CD4-positive, alpha-beta T cell treated with Interleukin-4 for 4 hours (primary cell): ENCODE measurements at regions not wholly inside any gene's neighbourhood (a gene's known extent, or its start where the extent isn't known, plus 50 kb on each side); places are given as distances from the start of the nearest gene placed in this dataset.

Source experiments
- DNase-seq: peaks from one replicate; pipeline ENCODE4 v3.0.0-alpha.2; 2020

DNA sequence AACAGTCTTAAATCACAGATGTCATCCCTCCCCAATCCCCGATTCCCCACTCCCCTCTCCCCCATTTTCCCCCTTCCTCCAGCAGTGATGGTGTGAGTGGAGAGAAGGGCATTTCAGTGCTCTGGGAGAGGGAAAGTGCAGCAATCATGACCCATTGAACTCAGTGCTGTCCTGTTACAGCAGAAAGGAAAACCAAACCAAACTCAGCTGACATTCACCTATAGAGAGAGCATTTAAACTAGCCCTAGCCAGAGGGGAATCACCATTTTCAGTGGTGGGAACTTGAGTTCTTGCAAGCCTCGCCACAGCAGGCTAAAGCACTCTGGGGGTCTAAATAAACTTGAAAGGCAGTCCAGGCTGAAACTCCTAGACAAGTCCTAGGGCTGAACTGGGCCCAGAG, 129.9 kb upstream of the COL21A1 start:
- no peak for DNase-seq

DNA sequence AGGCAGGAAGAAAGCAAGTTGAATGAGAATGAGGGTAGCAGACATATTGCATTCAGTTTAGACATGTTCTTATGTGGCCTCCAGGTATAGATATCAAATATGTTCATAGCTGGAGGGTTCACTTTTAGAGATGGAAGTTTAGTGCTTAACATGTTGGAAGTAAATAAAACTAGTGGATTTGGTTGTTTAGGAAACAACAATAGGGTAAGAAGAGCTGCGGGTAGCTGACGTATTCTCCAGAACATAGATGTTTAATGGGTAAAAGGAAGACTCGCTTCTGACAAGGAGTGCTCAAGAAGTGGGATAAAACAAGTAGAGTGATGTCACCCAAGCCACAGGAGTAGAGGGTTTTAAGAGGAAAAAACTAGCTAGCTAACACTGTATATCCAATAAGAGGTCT, 128.4 kb upstream of the COL21A1 start:
- DNase-seq = no peak

DNA sequence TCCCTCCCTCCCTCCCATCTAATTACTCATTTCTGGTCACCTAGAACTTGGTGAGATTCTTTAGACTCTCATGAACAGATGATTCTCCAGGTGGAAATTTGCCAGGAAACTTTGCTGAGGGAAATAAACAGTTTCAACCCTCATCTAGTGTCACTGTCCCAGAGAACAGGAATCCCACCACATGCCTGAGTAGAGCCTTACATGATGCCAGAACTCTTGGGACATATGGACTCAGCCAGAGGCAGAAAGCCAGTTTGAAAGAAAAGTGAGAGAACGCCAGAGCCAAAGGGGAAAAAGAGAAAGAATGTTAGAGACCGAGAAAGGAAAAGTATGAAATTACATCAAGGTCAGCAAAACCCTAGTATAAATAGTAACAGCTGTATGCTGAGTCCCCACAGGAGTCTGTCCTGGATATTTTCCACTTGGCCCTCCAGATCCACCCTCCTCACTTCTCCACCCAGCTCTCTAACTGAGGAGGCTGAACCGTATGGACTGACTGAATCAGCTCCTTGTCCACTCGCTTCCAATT, 127.5 kb upstream of the COL21A1 start:
- no peak for DNase-seq

DNA sequence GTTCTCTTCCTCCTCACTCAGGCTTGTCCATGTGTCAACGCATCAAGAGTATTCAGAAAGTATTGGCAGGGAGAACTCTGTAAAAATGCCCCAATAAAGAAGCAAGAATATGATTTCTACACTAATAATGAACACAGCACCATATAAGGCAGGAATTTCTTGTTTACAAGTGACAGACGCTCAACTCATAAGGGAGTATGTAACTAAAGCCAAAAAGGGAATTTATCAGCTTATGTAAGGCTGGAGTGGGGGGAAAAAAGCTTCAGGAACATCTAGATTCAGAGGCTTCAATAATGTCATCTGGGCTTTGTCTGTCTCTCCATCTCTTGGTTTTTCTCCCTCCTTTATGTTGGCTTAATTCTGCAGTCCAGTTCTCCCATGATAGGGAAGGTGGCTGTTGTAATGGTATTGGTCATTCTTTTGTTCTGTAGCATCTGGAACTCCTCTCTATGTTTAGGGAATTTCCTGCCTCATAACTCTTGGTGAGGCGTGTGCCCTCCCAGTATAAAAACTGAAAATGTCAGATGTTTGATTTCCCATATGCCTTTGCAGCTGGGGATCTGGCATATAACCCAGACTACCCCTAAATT, 125.1 kb upstream of the COL21A1 start:
- no peak for DNase-seq

DNA sequence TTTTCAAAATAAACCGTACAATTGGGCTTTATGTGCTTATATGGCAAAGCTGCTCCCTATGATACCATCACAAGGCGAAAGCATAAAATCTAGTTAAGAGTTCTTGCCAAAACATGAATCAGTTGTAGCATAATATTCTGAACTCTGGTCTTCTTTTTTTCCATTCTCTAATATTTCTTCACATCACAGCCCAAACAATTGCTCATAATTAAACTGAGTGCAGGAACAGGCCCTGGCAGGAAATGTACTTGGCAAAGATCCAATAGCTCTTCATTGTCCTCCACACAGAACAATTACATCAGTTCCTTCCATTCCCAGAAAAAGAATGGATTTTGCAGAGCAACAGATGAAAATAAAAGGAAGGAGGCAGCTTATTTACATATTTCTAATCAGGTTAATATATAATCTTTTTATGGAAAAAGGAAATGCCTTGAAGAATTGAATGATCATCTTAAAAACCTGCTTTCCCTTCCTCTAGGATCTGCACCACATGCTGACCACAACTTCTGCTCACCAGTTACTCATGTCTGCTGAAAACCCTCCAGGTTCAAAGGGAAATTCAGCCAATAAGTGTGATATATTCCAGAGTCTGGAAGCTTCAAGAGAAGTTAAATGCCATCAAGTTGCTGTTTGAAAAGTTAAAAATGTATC, 123.3 kb upstream of the COL21A1 start:
- no peak for DNase-seq

DNA sequence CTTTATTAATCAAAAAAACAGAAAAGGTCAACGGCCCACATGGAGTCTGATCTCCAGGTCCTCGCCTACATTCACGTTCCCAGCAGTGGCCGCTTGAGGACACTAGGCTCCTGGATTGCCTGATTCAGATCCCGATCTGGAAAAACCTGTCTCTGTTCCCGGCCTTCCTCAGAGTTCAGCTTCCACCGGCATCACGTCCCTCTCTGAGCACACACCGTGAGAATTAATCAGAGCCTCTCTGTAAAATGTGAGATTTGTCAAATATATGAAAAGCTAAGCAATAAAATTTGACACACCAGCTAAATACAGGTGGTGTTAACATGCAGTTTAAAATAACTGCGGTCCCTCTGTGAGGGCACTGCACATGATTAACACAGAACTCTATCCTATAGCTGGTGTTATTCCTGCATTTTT, 122.8 kb upstream of the COL21A1 start:
- DNase-seq = no peak

DNA sequence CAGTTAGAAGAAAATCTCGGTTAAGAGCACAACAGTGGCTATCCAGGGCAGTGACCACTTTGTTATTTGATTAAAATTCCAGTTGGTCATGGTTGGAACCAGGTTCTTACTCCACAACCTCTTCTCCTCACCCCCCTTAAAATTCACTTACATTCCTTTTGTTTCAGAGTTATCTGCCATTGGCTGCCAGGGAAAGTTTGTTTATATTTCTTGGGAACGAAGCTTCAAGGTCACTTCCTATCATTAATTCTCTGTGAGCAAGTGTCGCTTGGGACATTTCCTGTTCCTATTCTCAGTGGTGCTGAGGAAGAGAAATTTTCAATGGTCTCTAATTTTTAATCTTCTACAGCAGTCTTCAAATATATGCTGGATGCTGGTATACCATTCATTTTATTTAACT, 121.1 kb upstream of the COL21A1 start:
- DNase-seq = no peak

DNA sequence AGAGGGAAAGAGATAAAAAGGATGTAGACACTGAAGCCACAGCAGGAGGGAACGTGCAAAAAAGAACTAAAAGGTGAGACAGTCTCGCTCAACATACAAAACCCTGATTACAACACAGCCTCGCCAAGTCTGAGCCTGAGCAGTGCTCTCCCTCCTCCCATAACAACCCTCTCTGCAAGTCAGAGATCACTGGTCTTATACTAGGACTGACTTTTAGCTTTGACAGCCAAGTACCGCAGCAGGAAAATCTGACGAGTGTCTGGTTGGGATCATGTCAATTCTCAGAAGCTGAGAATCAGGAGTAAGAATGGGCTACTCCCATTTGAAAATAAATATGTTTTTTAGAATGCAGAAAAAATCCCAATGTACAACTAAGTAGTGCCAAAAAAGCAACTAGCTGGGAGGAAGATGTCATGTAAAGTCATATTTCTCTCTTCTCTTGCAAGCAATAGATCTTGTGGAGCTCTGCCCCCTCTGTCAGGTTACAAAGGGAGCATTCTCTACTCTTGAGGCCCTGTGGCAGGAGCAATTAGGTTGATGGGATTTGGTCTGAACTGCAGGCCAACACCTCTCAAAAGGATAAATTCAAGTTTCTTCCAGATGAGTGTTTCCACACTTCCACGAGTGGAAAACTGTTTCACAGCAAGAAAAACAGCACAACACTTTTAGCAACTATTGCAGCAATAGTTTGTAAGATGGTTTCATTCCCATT, 118.9 kb upstream of the COL21A1 start:
- DNase-seq = no peak

DNA sequence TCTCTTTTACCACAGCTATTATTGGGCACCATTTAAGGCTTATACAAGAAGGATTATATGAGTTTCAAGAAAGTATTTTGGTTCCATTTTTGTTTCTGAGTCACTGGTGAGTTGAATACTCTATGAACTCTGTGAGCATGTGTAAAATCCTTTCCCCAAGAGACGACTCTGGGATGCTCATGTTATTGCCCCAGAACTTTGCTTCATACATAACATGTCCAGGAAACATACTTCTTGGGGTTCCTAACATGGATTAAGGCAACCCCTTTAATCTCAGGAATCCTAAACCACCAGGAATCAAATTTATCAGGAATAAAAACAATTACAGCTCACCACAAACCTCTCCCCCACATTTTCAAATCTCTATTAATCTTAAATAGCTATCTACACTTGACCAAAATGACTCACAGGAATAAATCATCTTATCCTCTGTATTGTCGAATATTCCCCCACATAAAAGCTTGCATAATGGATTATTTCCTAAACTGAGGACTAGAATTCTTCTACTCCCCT, 117.5 kb upstream of the COL21A1 start:
- DNase-seq = no peak

DNA sequence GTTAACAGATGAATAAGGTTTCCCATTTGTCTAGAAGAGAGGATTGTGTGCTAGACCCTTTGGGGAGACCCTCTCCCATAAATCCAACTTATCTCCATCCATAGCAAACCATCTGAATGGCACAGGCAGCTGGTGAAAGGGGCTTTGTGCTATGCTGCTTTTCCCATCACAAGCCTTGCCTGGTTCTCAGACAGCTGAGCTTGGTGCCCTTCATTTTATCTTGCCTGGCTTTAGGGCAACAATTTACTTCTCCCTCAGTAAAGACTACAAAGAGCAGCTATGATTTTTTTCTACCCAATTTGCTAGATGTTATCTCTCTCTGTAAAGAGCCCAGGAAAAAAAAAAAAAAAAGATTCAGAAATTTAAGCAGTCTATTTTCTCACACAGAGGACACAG, 117.0 kb upstream of the COL21A1 start:
- DNase-seq = no peak

DNA sequence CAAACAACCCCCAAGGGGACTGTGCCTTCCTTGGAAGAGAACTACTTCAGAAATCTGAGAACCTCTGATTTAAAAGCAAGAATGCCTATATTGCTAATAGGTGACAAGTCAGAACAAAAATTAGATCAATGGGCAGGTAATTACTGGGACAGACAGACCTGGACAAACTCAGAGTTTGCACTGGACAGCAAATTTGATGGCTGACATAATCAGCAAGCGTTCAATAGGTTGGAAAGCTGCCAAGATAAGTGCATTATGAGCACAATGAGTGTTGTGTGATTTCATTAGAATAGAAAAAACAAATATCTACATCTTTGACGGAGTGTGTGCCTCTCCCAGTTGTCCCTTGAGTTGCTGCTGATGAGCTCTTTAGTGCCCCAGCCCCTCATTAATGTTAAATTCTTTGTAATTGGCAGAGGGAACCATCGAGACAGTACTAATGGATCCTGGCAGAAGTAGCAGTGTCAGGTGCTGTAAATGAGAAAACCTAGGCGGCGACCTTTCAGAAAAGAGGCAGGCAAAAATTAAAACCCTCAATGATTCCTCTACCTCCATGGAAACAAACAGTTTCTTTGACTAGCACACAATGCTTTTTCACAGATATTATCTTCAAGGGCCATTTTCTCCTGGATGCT, 116.5 kb upstream of the COL21A1 start:
- no peak for DNase-seq

DNA sequence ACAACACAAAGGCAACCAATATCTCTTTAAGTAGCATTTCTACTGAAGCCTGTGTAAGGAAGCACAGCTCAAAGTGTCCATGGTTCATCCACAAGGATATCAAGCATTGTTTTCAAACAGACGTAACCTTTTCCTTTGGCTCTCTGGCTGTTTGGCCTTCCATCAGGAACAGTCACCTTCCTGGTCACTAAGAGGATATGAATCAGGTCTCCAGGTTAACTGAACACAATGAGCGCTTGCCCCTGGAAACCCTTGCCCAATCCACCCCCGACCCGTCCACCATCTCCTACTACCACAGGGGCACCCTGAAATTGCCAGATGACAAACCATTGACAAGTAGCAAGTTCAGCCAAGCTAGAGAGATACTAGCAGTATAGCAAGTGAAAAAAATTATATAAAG, 114.4 kb upstream of the COL21A1 start:
- no peak for DNase-seq

DNA sequence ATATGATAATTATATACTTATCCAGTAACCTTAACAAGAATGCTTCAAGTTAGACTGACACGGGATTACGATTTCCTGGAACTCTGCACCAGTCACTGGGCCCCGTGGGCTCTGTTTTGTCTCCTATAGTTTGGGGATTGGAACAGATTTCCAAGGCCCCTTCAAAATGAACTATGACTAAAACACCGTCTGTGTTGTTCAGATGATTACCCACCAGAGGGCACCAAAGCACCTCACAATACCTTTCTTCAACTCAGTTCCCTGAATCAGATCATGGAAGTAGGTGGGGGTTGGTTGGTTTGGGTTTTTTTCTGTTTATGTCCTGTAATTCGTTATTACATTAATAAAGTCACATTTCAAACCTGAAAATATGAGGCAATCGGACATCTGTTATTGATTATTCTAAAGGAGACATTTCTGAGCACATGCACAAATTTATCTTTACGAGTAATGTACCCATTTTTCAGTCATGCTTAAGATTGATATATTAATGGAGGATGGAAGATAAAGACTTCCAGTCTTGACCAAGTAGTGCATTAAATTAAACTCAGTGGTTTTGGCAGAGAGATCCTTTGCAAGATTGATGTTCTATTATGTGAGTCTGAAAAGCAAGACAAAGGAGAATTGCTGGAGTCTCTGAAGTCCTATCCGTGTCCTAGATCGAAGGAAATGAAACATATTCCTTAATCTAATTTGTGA, 112.0 kb upstream of the COL21A1 start:
- peak; percentile 62 for DNase-seq

DNA sequence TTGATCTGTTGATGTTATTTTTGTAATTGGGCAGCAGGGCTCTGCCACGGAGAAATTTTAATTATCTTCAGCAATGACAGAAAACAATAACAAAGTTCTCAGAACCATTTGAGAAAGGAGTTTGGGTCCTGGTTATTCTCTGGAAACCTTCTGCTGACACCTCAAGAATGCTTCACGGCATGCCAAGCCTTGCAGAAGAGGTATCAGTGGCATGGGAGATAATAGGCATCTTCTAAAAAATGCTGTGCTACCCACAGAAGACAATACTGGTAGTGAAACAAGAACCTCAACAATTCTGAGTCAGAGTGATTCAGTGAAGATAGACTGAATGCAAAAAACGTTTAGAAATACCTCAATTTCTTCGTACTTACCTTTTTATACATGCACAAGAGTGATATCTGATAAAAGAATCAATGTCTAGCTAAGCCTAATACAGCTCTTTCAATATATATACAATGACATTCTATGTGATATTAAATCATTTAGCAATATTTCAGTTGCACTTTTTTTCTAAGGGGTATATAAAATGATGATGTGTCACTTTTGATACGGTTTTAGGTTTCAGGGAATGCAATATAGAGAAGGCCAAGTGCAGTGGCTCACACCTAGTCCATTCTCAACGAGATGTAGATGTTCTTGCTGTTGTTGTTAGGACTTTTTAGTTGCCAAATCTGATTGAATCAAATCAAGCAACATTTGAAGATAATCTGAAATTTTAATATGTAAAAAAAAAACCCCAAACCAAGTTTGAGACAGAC, 110.4 kb upstream of the COL21A1 start:
- DNase-seq = no peak

DNA sequence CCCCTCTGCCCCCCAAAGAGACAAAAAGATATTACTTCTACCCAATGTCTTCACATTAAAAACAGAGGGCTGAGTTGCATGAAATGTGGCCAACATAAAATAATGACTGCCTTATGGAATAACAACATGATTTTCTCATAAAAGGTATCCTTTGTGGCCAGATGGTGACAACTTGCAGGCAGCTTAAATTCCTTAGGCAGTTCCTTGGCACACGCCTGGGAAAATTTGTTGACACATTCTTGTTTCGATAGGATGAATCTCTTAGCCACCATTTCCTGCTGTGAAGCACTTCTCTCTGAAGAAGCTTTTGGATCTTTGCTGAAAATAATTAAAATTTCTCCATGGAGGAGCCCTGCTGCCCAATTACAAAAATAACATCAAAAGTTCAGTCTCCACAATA, 109.0 kb upstream of the COL21A1 start:
- DNase-seq = no peak

DNA sequence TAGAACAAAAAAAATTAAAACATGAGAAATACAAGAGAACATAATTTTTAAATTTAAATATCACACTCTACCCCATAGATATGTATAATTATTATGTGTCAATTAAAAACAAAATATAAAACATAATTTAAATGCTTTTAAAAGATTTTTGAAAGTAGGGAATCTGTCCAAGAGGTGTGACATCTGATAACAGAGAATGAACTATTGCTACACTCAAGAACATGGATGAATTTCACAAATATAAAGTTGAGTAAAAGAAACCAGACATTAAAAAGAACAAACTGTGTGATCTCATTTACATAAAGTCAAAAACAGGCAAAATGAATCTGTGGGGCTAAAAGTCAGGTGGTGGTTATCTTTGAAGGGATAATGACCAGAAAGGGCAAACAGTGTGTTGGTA, 106.5 kb upstream of the COL21A1 start:
- DNase-seq = no peak

DNA sequence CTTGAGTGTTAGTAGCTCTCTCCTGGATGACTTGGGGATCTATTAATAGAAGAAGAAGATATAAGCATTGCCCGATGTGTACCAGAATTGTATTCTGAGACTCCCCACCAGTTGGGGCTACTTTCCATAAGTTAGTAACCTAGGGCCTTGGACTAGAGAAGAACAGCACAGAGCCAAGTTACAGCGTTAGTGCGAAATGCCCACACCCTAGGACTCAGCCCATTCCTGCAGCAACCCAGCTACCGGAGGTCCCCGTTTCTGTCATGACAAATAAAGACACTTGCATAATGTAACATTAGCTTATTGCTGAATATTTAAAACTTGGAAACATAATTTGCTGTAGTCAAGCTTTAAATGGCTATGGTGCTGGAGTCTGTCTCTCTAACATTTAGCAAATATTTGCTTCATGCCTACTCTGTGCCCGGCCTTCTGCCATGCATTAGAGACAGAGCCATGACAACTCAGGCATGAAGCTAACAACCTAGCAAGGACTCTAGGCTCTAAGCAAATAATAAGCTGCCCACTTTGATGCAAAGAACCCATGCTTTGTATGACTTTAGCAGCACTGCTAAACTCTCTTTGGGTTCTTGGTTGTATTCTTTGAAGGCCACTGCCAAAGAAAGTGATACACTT, 103.4 kb upstream of the COL21A1 start:
- DNase-seq = no peak

DNA sequence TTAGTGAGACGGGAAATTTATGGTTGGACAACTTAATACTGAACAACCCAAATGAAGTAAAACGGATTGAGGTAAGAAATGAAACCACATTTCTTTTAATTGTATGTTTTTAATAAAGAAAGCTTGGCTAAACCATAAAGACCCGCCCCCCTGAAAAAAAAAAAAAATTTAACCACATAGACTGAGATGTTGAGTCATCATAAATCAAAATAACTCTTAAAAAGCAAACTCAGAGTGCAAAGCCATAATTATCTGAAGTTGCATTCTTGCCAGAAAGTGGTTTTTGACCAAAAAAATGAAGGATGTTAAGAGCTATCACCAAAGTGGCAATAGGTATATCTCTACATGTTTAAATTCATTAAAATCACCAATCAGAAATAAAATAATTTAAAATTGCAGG, 101.8 kb upstream of the COL21A1 start:
- DNase-seq = no peak

DNA sequence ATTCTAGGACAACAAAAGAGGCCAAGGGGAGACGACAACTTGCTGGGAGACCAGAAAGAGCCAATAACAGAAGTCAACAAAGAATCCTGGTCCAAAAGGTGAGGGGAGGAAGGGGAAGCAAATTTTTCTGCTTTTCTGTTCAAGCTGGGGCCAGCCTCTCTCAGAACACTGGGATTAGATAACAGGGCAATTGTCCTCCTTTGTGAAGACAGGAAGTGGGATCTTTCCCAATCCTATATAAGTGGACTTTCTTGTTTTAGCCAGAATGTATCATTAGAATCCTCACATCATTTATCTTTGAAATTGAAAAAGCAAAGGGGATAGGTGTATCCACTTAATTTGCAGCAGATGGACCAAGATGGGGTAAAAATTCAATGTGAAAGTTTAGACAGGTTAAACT, 101.2 kb upstream of the COL21A1 start:
- no peak for DNase-seq

DNA sequence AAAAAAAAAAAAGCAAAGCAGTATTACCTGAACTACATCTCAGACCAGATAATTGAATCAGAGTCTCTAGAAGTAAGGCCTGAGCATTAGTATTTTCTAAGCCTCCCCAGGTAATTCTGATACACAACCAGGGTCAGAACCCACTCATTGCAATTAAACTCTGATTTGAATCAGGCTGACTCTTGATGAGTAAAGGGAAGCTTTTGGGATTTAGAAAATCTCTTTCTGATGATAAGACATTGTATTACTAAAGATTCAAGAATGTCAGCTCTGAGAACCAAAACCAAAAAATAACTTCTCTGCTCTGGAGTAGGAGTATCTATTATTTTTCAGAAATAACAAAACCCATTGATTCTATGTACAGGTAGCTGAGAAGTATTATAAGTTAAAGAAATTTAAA, 100.1 kb upstream of the COL21A1 start:
- DNase-seq = no peak

DNA sequence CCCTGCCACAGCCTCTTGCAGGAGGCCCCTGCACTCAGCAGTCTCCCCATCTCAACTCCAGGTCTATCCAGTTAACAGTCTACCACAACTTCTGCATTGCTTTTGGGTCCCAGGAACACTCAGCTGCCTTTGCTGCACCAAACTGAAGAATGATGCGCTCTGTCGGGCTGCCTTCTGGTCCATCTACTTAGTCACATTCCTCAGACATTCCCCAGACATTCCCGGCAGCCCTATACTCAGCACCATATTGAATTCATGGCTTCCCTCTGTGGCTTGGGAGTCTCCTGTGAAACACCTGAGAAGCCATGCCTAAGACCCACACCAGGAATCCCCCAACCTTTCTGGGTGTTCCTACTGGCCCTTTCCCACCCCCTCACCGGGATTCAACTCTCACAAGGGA, 99.6 kb upstream of the COL21A1 start:
- DNase-seq = no peak
